ENCODE measurements at regions not wholly inside any gene's neighbourhood (a gene's known extent, or its start where the extent isn't known, plus 50 kb on each side); places are given as distances from the start of the nearest gene placed in this dataset.

DNA sequence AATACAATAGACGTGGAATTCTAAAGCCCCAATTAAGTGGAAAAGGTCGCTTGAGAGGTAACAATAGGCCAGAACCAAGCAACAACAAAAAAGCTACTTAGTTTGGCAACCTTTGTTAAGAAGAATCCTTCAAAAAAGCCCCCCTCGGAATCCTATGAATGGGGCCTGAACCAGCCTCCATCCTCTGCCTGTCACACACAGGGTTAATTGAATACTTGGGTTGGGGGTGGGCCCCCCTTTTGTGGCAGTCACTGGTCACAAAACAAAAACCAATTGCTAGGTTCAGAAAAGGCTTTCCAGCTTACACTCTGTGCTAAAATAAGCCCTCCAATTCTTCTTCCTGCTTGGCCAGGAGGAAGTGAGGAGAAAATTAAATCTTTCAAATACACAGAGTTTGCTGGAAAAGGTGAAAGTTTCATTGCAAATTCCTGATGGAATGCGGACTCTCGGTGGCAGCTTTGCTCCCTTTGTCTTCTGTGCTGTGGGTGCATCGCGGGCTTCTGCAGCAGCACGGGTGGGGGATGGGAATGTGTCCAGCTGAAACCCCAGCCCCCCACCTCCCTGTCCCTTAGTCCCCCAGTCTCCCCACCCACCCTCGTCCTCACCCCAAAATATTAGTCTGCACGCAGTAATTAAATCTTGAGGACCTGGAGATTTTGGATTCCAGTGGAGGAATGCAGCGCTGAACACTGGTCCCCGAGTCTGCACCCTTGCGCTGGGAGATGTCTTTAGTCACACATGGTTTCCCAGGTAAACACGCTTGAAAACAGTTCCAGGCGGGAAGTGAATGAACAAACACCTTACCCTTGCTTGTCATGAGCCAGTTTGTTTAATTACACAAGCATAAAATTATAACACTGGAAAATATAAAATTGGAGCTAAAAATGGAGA is 254.3 kb downstream of the SOX11 start:
- H3K4me1 Mint-ChIP-seq, result no peaks in the 10 kb centered on the region
- no peak overlapping the region for H3K4me3 Mint-ChIP-seq
- no peaks in the 10 kb centered on the region for H3K9me3 Mint-ChIP-seq
- no peak overlapping the region for H3K27ac Mint-ChIP-seq
- no peaks in the 10 kb centered on the region for H3K27me3 Mint-ChIP-seq
- no peaks in the 10 kb centered on the region for H3K36me3 Mint-ChIP-seq

DNA sequence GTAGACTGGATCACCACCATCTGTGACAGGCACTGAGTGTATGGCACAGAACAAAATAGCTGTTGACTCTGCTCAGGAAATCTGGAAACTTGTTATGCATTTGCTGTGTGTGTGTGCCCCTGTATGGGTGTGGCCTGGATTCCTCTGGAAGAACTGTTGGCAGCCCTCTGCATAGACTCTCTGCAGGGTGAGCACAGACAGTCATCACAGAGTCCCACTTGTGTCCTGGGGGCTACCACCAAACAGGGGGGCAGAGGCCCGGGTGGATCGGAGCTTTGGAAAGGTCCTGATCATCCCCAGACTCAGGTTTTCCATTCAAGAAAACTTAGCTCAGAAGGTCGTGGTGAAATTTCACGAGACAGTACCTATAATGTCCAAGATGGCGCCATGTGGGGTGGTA is 258.6 kb downstream of the SOX11 start:
- H3K36me3 Mint-ChIP-seq, result no peaks in the 10 kb centered on the region
- H3K27me3 Mint-ChIP-seq, result no peaks in the 10 kb centered on the region
- H3K4me3 Mint-ChIP-seq, result no peak overlapping the region
- H3K27ac Mint-ChIP-seq, result no peak overlapping the region
- no peaks in the 10 kb centered on the region for H3K9me3 Mint-ChIP-seq
- H3K4me1 Mint-ChIP-seq, result no peaks in the 10 kb centered on the region

DNA sequence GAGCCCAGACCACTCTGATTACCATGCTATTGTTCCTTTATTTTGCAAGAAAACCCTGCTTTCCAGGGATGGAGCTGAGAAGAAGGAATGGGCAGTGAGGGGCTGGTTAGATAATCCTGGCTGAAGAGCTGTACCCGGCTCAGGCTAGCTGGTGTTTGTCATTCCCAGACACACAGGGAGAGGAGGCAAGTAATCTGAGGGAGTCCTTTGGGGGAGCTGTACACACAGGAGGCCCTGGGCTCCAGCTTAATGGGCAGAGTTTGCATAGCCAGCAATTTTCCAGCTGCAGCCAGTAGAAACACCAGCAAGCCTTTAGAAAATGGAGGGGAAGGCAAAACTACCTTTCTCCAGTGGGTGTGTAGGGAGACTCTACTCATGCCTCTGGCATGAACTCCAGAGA is 259.3 kb downstream of the SOX11 start:
- Mint-ChIP-seq H3K4me3 (no peak overlapping the region), H3K27ac (no peak overlapping the region), H3K9me3 (no peaks in the 10 kb centered on the region), H3K27me3 (no peaks in the 10 kb centered on the region), H3K4me1 (no peaks in the 10 kb centered on the region), H3K36me3 (no peaks in the 10 kb centered on the region)

DNA sequence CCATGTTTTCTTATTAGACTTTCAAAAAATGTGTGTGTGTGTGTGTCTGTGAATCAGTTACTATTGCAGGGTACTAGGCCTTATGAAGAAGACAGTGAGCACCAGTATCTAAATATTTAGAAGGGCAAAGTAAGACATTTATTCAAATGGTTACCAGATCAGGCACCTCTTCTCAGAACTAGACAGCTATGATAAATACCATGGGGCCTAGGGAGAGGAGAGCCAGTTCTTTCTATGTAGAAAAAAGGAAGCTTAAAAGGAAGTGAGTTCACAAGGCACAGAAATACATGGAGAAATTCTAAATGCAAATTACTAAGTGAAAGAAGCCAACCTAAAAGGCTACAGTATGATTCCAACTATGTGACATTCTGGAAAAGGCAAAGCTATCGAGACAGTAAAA is 261.3 kb downstream of the SOX11 start:
- H3K36me3 Mint-ChIP-seq, result no peaks in the 10 kb centered on the region
- no peak overlapping the region for H3K4me3 Mint-ChIP-seq
- H3K4me1 Mint-ChIP-seq, result no peaks in the 10 kb centered on the region
- H3K27me3 Mint-ChIP-seq, result no peaks in the 10 kb centered on the region
- no peaks in the 10 kb centered on the region for H3K9me3 Mint-ChIP-seq
- no peak overlapping the region for H3K27ac Mint-ChIP-seq

DNA sequence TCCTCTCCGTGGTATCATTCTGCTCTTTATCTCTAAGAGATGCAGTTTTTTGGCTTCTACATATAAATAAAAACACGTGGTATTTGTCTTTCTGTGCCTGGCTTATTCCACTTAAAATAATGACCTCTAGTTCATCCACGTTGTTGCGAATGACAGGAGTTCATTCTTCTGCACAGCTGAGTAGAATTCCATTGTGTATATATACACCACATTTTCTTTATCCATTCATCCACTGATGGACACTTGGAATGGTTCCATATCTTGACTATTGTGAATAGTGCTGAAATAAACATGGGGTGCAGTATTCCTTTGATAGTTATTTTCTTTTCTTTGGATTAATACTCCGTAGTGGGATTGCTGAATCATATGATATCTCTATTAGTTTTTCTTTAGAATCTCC is 262.3 kb downstream of the SOX11 start:
- H3K4me3 Mint-ChIP-seq, result no peak overlapping the region

DNA sequence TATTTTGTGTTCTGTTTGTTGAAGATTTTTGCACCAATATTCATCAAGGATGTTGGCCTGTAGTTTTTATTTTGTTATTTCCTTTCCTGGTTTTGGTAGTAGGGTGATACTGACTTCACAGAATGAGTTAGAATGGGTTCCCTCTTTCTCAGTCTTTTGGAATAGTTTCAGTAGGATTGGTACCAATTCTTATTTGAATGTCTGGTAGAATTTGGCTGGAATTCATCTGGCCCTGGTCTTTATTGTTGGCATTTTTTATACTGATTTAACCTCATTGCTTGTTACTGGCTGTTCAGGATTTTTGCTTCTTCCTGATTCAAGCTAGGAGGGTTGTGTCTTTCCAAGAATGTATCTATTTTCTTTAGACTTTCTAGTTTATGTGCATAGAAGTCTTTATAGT is 263.7 kb downstream of the SOX11 start:
- H3K4me3 Mint-ChIP-seq, result no peak overlapping the region
- no peak overlapping the region for H3K27ac Mint-ChIP-seq
- H3K27me3 Mint-ChIP-seq, result no peaks in the 10 kb centered on the region
- no peaks in the 10 kb centered on the region for H3K36me3 Mint-ChIP-seq
- H3K4me1 Mint-ChIP-seq, result no peaks in the 10 kb centered on the region
- no peaks in the 10 kb centered on the region for H3K9me3 Mint-ChIP-seq

More for the DNA sequence above, 262.3 kb downstream of the SOX11 start:
- no peaks in the 10 kb centered on the region for H3K36me3 Mint-ChIP-seq
- H3K27me3 Mint-ChIP-seq, result no peaks in the 10 kb centered on the region
- H3K9me3 Mint-ChIP-seq, result no peaks in the 10 kb centered on the region
- H3K27ac Mint-ChIP-seq, result no peak overlapping the region
- H3K4me1 Mint-ChIP-seq, result no peaks in the 10 kb centered on the region

DNA sequence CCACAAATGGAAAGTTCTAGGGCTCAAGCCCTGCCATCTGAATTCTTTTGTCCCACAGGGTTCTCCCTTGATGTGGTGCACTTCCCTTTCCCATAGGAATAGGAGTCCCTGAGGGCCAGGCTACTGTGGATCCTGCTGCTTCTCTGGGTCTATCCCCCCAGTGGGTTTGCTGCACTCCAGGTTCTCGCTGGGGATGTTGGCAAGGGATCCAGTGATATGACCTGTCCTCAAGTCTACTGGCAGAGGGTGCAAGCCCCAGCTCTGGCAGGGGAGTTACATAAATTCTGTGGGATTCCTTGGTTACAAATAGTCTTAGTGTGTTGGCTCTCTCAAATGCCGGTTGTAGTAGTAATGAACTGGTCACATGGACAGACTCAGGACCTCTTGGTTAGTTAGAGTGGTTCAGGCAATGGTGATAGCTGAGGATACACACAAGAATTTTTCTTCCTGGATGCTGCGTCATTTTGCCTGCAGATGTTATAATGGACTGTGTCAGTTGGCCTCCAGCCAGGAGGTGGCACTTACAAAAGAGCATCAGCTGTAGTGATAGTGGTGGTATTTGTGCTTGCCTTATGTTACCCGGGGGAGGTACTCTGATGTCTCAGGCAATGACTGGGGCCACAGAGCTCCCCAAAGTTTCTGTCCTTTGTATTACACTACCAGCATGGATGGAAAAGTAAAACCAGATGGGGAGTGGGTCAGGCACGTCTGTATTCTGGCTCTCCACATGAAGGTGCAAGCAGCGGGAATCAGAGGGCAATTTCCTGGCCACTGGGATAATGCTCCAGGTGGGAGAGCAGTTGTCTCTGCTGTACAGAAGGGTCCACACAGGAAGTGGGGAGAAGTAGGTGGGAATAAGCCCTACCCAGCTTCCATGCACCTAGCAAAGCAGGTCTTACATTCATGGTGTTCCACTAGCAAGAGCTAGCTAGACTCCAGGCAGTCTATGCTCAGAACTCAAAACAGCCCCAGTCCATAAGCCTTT is 267.9 kb downstream of the SOX11 start:
- H3K9me3 Mint-ChIP-seq, result no peaks in the 10 kb centered on the region
- H3K27ac Mint-ChIP-seq, result no peak overlapping the region
- H3K36me3 Mint-ChIP-seq, result no peaks in the 10 kb centered on the region
- H3K27me3 Mint-ChIP-seq, result no peaks in the 10 kb centered on the region
- no peak overlapping the region for H3K4me3 Mint-ChIP-seq
- no peaks in the 10 kb centered on the region for H3K4me1 Mint-ChIP-seq

DNA sequence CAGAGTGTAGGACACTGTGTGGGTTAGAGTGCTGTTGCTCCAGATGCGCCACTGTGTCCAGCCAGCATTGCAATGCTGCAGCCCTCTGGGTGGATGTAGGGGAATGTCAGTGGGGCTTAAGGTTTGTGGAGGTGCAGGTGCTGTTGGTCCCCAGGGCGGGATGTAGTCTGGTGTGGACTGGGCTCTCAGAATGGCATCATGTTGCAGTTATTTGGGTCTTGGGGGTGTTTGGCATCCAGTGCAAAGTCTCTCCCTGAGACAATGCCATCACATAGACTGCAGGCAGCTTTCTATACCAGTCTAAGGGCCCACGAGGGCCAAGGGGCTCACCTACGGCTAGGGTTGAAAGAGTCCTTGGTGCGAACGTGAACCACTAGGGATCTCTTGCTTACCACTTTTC is 275.3 kb downstream of the SOX11 start:
- Mint-ChIP-seq H3K27ac (no peak overlapping the region), H3K27me3 (no peaks in the 10 kb centered on the region), H3K9me3 (peaks cover 4% of the 10 kb centered on the region), H3K4me1 (no peaks in the 10 kb centered on the region), H3K36me3 (no peaks in the 10 kb centered on the region), H3K4me3 (no peak overlapping the region)

DNA sequence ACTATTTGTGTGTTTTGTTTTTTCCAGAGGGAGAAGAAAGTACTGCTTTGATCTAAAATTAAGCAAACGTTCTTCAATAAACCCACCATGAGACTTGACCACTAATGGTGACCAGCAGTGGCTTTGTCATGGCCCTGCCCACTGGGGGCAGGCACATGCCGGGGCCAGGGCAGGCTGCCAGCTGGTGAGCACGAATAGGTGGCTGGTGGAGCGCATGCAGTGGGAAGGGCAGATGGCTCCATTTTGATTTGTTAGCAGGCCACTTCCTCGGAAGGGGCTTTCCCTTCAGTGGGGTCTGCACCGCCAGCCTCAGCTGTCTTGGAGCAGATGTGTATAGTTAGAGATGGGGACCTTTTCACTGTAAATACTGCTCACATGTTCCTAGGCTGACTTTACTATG is 277.1 kb downstream of the SOX11 start:
- Mint-ChIP-seq H3K27ac (no peak overlapping the region), H3K4me3 (no peak overlapping the region), H3K36me3 (no peaks in the 10 kb centered on the region), H3K9me3 (peaks cover 4% of the 10 kb centered on the region), H3K27me3 (no peaks in the 10 kb centered on the region), H3K4me1 (no peaks in the 10 kb centered on the region)

DNA sequence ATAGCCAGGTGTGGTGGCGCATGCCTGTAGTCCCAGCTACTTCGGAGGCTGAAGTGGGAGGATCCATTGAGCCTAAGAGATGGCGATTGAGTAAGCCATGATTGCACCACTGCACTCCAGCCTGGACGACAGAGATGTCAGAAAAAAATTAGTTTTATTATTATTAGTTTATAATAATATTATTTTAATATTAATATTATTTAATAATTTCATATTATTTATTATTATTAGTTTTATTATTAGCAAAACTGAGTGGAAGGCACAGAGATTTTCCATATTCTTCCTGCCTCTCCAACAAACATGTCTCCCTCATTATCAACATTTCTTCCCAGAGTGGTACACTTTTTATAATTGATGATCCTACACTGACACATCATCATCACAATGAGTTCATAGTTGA is 278.2 kb downstream of the SOX11 start:
- H3K36me3 Mint-ChIP-seq, result no peaks in the 10 kb centered on the region
- H3K27ac Mint-ChIP-seq, result no peak overlapping the region
- no peak overlapping the region for H3K4me3 Mint-ChIP-seq
- H3K9me3 Mint-ChIP-seq, result peaks cover 3% of the 10 kb centered on the region
- H3K27me3 Mint-ChIP-seq, result no peaks in the 10 kb centered on the region
- H3K4me1 Mint-ChIP-seq, result no peaks in the 10 kb centered on the region

DNA sequence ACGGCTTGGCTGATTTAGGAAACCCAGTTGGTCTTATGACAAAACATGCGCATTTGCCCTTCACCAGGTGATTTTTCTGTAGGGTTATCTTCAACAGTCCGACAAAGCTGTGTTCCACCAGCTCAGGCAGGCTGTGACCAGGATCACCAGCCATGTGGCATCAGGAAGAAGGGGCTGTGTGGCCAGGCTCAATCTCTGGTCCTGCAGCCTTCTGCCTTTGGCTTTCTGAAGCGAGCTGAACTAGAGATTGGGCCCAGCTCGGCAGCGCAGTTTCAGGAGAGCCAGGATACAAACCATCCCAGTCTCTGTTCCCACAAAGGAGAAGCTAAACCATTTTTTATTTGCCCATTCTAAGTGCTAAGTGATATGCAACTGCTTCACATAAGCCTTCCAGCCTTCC is 282.3 kb downstream of the SOX11 start:
- Mint-ChIP-seq H3K9me3 (no peaks in the 10 kb centered on the region), H3K27ac (no peak overlapping the region), H3K27me3 (no peaks in the 10 kb centered on the region), H3K4me1 (no peaks in the 10 kb centered on the region), H3K36me3 (no peaks in the 10 kb centered on the region), H3K4me3 (no peak overlapping the region)

DNA sequence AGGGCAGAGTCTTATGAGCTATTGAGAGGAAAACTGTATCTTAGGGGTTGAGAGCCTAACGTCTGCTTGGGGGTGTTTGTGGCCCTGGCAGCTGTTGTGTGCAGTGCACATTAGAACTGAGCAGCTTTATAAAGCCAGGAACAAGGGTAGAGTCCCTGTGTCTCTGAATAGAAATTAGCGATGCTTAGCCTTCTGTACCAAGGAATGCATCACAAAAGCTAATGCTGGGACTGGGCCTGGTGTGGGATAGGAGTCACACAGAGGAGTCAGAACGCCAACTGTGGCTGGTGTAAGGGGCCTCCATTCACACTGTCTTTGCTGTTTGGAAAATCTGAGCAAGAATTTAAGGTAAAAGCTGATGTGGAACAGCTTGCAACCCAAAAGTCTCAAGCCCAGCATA is 283.2 kb downstream of the SOX11 start:
- peaks cover 2% of the 10 kb centered on the region for H3K27me3 Mint-ChIP-seq
- no peak overlapping the region for H3K27ac Mint-ChIP-seq
- H3K4me3 Mint-ChIP-seq, result no peak overlapping the region
- H3K36me3 Mint-ChIP-seq, result no peaks in the 10 kb centered on the region
- H3K4me1 Mint-ChIP-seq, result no peaks in the 10 kb centered on the region
- no peaks in the 10 kb centered on the region for H3K9me3 Mint-ChIP-seq

DNA sequence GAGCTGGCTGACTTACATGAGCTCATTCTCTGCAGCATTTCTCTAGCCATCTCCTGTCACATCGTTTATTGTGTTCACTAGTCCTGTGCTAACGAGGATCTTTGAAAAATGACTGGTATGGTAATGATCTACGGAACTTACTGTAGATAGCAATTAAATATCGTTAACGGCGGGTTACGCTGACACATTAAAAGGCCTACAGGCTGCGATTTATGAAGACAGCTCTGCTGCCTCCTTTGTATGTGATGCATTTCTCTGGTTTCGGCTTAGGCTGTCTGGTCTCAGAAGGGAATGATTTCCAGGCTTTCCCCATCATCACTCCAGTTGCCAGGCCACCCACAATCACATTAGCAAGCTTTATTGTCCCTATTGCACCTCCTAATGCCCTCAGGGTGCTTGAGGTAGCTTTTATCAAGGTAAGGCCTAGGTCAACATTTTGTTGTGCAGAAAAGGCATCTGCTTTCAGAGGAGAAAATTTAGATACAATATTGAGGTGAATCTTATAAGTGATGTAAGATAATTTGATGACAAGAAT is 284.4 kb downstream of the SOX11 start:
- H3K27ac Mint-ChIP-seq, result no peak overlapping the region
- H3K4me1 Mint-ChIP-seq, result no peaks in the 10 kb centered on the region
- H3K9me3 Mint-ChIP-seq, result no peaks in the 10 kb centered on the region
- H3K36me3 Mint-ChIP-seq, result no peaks in the 10 kb centered on the region
- no peak overlapping the region for H3K4me3 Mint-ChIP-seq
- peaks cover 6% of the 10 kb centered on the region for H3K27me3 Mint-ChIP-seq

DNA sequence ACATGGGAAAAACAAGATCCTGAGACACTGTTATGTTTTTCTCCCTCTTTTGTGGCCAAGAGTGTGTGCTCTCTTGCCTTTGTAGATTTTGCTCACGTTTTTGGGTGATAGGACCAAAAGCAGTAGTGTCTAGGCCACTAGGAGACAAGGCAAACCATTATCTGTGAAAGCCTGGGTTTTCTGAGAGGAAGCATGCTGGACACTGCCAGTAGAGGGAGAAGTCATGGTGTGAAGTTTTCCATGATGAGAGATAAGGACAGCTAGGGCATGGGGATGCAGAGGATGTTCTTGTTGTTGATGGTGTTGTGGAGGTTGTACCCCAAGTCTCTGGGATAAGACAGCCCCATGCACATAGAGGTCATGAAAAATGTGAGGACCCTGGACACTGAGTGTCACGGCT is 285.3 kb downstream of the SOX11 start:
- H3K36me3 Mint-ChIP-seq, result no peaks in the 10 kb centered on the region
- H3K9me3 Mint-ChIP-seq, result no peaks in the 10 kb centered on the region
- no peaks in the 10 kb centered on the region for H3K4me1 Mint-ChIP-seq
- no peak overlapping the region for H3K27ac Mint-ChIP-seq
- H3K27me3 Mint-ChIP-seq, result peaks cover 6% of the 10 kb centered on the region
- H3K4me3 Mint-ChIP-seq, result no peak overlapping the region

DNA sequence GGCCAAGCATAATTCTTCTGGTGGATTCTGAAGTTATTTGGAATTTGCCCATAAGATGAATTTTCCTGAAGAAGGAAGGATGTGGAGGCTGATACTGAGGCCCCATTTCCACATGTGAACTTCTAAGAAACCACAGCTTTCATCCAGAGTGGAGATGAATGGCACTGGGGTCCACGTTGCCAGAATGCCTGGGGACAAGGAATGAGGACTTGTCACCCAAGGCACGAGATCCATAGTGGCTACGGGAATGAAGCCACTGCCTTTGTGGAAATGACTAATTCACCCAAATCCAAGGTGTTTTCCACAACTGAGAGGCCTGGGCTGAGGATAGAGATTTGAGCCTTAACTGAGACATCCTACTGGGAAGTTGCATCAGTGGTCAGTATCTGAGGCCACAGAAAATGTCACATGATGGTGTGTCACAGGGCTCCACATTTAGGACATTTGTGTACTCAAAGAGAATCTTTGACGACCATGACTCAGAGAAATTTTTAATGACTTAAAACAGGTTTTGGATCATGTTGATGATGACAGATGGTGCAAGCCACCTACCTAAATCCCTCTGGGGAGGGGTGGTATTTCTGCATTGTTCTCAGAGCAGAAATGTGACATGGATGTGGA is 286.1 kb downstream of the SOX11 start:
- Mint-ChIP-seq H3K27ac (no peak overlapping the region), H3K4me1 (no peaks in the 10 kb centered on the region), H3K36me3 (no peaks in the 10 kb centered on the region), H3K27me3 (peaks cover 9% of the 10 kb centered on the region), H3K4me3 (no peak overlapping the region), H3K9me3 (no peaks in the 10 kb centered on the region)
